Sigmoid colon (tissue), 4 donors: ENCODE measurements at regions not wholly inside any gene's neighbourhood (a gene's known extent, or its start where the extent isn't known, plus 50 kb on each side); places are given as distances from the start of the nearest gene placed in this dataset.
"Not testable (repeated sequence)": the region's sequence is repeated elsewhere in the genome, so short reads cannot be mapped to it uniquely, and the experiment has no call there.

Source experiments
- CTCF ChIP-seq, 4 experiments: fragments of 450-650 bp in 3 of 4; fragments of 200-600 bp in 1 of 4; IDR thresholded peaks; one replicate each; pipeline ENCODE4 v1.5.1; 2016 to 2019; ENCODE audit warnings: antibody characterized with exemption in 4 of 4, mild to moderate bottlenecking in 3 of 4, moderate library complexity in 2 of 4
- POLR2A ChIP-seq, 2 donors: fragments of 450-650 bp; IDR thresholded peaks; one replicate each; pipeline ENCODE4 v1.6.1; 2016; ENCODE audit warnings: antibody characterized with exemption in 2 of 2, mild to moderate bottlenecking in 2 of 2, moderate library complexity in 2 of 2
- POLR2AphosphoS5 ChIP-seq, 4 donors: sonication (generic); formaldehyde crosslinking; IDR thresholded peaks; one replicate each; pipeline ENCODE4 v1.6.1; 2017; ENCODE audit warnings: antibody characterized with exemption in 4 of 4

DNA sequence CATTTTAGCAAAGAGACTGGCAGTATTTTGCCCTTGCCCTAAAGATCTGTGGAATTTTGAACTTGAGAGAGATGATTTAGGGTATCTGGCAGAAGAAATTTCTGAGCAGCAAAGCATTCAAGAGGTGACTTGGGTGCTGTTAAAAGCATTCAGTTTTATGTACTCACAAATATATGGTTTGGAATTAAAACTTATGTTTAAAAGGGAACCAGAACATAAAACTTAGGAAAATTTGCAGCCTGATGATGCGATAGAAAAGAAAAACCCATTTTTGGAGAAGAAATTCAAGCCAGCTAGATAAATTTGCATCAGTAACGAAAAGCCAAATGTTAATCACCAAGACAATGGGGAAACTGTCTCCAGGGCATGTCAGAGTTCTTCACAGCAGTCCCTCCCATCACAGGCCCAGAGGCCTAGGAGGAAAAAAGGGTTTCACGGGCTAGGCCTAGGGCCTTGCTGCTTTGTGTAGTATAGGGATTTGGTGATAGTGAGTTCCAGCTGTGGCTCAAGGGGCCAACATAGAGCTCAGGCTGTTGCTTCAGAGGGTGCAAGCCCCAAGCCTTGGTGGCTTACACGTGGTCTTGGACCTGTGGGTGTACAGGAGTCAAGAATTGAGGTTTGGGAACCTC is 104.4 kb downstream of the ASB1 start:
- TF ChIP-seq CTCF, POLR2A, POLR2AphosphoS5 (IDR thresholded peaks at IDR 0.05): not testable (repeated sequence)
